Neural cell (in vitro differentiated cells): ENCODE measurements at regions not wholly inside any gene's neighbourhood (a gene's known extent, or its start where the extent isn't known, plus 50 kb on each side); places are given as distances from the start of the nearest gene placed in this dataset.

Experiments
- CTCF ChIP-seq: fragments of 450-650 bp; IDR thresholded peaks from 2 replicates; pipeline ENCODE4 v1.5.1; 2014; ENCODE audit warnings: antibody characterized with exemption, mild to moderate bottlenecking, moderate library complexity; ENCODE audit not compliant: poor library complexity, severe bottlenecking
- EP300 ChIP-seq: fragments of 450-650 bp; conservative IDR thresholded peaks from 2 replicates; pipeline ENCODE4 v1.6.1; 2014; ENCODE audit warnings: antibody characterized with exemption, mild to moderate bottlenecking, moderate library complexity; ENCODE audit not compliant: poor library complexity, severe bottlenecking
- RAD21 ChIP-seq: fragments of 450-650 bp; conservative IDR thresholded peaks from 2 replicates; pipeline ENCODE4 v1.6.1; 2014; ENCODE audit warnings: antibody characterized with exemption, mild to moderate bottlenecking, moderate library complexity

GRCh38 chr4:159979351-159979750 is 876.5 kb downstream of the RAPGEF2 start:
- TF ChIP-seq CTCF: no peak
- no peak for TF ChIP-seq RAD21
- no peak for TF ChIP-seq EP300
